Activated CD8-positive, alpha-beta memory T cell treated with anti-CD3 and anti-CD28 coated beads, Interleukin-2, amount 50 U/mL, for 1 hour (primary cell): ENCODE measurements at regions not wholly inside any gene's neighbourhood (a gene's known extent, or its start where the extent isn't known, plus 50 kb on each side); places are given as distances from the start of the nearest gene placed in this dataset.
"Not testable (repeated sequence)": the region's sequence is repeated elsewhere in the genome, so short reads cannot be mapped to it uniquely, and the experiment has no call there.

Experiments used
- DNase-seq: peaks from one replicate; pipeline ENCODE4 v3.0.0-alpha.2; 2020; ENCODE audit errors: extremely low read depth

DNA sequence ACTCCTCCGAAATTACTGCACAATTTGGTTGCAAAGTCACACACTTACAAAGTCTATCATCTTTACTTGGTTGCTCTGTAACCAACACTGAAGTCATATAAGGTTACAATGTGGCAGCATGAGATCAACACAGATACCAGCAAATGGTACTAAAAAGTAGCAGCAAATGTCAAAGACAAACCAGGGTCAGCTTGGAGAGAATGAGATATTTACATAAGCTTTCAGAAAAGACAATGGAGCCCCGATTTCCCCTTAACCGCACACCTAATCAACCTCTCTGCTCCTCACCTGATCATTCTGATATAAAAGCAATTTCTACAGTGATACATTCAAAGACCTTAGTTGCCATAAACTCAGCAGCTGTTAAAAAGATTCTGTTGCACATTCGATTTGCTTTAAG lies 76.4 kb upstream of the FOXN3 start:
- DNase-seq, result no peak

DNA sequence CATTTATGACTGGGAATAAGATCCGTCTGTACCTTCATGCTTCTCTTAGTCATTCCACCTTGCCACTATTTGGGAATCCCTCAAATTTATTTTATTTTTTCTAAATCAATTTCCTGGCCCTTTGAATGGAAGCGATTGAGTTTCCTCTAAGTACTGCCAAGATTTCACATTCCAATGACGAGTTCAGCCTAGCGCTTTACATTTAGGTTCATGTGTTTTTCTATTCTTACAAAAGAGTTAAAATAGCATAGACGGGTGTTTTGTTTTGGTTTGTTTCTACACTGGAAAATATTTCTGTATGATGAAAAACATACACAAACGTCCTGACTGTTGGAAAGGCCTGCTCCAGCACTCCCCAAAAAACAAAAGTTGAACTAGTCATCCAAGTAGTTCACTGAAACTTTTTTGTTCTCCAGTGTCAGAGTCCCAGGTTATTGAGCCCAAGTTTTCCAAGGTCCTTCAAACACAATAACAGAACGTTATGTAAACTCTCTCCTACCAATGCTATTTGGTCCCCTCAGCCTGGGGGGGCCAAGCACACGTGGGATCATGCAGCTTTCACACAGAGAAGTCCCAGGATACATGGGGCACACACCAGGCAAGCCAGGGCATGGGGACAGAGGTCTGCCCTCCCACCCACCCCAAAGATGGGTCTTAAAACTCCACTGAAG lies 74.8 kb upstream of the FOXN3 start:
- no peak for DNase-seq

GRCh38 chr14:89490466-89490865 lies 73.4 kb upstream of the FOXN3 start:
- DNase-seq, result no peak

GRCh38 chr14:89489761-89490437 lies 72.9 kb upstream of the FOXN3 start:
- DNase-seq, result no peak

DNA sequence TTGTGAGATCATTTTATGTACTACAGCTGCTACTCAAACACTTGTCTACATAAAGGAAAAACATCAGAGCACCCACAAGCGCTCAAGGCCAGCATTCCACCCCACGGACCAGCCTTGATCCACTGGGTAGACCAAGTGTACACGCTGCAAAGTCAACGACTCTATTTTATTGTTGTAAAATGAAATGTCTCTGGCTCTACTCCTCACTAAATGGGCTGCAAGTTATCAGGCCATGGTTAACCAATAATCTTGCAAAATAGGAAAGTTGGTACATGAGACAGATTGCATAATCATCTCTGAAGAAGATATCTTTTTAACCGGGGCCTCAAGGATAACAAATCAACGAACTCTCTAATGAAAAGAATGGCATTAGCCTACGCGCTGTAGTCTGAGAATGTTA lies 69.9 kb upstream of the FOXN3 start:
- no peak for DNase-seq

GRCh38 chr14:89486505-89486904 lies 69.5 kb upstream of the FOXN3 start:
- no peak for DNase-seq

DNA sequence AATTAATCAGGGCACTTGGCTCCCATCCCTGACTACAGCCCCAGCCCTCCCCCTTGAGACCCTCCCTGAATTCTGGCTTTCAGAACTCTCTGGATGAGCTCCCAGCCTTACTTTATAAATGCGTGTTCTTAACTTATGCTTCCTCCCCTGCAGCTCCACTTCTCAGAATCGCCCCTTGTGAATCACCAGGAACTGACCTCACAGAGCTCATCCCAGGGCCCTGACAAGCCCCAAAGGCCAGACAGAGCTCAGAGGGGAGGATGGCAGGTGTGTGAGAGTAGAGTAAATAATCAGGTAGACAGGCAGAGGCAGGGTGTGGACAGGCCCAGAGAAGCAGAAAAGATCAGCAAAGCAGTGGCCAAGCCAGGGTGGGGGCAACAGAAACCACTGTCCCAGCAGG lies 68.2 kb upstream of the FOXN3 start:
- no peak for DNase-seq

DNA sequence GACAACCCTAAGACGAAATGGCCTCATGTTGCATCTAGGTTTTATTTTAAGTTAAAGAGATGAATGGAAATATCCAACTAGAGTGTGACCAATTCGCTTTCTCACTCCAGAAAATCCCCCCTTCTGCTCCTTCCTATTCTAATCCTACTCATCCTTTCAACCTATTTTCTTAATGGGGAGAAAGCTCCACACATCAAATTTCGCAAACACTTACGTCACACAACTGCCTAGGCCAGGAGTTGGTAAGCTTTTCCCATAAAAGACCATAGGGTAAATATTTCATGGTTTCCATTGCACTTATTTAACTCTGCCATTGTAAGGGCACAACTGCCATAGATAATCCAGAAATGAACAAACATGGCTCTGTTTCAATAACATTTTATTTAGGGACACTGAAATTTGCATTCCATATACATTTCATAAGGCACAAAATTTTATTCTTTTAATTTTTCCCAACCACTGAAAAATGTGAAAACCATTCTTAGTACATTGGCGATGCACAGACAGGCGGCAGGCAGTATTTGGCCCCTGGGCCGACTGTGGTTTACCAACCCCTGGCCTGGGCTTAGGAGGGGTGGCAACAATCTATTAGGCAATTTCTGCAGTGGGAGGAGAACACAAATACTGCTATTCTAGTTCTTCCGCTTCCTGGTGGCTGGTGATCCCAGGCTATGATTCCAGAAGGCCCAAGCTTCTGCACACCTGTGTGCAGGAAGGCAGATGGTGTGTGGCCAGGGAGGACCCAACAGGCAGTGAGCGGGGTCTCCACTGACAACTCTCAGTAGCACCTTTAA lies 67.2 kb upstream of the FOXN3 start:
- no peak for DNase-seq

GRCh38 chr14:89481196-89481595 lies 64.2 kb upstream of the FOXN3 start:
- no peak for DNase-seq

DNA sequence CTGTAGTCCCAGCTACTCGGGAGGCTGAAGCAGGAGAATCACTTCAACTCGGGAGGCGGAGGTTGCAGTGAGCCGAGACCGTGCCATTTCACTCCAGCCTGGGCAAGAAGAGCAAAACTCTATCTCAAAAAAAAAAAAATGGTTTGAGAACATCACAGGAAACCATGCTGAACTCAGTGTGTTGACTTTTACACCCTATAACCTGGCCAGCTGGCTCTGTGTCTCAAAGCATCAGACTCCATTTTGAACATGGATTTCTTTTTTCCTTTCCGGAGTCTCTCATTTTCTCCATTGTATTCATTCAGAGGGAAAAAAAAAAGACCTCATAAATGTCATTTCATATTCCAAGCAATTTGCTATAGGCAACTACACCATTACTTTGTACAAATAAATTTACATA lies 63.2 kb upstream of the FOXN3 start:
- no peak for DNase-seq

DNA sequence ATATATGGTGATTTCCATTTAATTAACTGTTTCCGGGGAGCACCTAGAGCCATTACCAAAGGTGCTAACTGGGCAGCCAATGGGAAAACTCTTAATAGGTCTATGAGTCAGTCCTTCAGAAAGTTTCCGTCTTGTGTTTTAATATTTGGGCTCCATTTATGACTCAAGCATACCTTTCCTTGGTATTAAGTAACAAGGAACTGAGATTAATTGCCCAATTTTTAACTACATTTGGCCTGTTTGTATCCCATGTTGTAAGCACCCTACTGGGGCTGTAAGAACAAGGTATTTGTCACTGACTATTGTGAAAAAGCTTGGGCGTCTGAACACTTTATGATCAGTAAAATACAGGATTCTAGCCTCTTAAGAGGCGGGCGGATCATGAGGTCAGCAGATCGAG lies 62.8 kb upstream of the FOXN3 start:
- no peak for DNase-seq

- no peak for DNase-seq
Observed at GRCh38 chr14:89477391-89477790, 60.4 kb upstream of the FOXN3 start.

DNA sequence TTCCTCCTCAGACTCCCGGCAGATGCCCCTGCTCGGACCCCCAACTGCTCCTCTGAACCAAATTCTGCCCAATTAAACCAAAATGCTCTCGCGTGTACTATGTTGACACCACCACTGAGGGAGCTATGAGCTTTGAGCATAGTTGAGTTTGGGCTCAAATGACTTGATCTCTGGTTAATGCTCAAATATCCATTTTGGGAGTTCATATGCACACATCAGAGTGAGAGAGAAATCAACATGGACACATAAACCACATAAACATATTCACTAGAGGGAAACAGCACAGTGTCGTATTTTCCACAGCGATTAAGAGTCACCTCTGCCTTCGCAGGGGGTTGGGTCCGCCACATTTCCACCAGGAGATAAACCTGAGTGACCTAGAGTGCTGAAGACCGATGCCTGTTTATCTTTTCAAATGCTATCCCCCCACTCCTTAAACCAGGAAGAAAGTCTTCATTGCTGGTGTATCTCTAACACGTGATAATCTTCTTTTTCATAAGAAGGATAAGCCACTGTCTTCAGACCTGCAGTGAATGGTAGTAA lies 59.4 kb upstream of the FOXN3 start:
- no peak for DNase-seq

DNA sequence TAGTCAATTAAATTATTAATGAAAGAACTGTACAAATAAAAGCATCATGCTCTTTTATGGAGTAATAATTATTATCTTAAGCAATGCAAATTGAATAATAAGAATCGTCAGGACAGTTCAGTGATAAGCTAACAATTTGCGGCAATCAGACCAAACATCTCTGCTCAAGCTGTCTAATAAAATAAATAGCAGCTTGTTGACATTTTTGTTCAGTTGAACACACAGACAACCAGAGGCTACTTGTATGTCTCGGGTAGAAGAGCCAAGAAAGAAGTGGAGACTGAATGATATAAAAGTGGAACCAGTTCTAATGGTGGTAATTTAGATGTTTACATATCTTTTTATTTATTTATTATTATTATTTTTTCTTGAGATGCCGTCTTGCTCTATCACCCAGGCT lies 57.4 kb upstream of the FOXN3 start:
- no peak for DNase-seq

DNA sequence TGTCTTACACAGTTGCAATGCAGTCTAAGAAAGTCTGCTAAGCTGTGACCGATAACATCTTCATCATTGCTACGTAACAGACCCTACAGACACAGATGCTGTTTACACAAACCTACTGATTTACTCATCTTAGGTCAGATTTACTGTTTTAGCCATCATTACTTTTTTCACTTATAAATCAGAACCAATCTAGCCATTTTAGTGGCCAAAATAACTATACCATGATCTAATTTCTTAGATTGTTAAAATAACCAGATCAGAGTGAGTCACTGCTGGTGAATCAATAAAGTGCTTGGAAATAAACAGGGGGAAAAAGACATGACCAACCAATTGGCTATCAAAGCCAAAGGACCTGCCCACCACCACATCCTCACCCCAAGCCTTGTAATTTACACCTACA lies 57.0 kb upstream of the FOXN3 start:
- DNase-seq, result no peak

DNA sequence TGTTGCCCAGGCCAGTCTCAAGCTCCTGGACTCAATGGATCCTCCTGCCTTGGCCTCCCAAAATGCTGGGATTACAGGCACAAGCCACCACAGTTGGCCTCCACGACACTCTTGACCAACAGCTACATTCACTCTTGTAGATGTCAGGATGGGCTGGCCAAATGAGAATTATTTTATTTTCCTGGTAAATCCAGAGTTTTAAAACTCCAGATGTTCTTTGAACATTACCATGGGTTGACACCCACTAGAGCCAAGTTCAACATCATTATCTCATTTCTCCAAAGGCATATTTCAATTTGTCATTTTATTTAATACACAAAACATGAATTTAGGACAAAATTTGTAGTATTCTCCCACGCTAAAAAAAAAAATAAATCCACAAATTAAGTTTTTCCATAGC lies 56.5 kb upstream of the FOXN3 start:
- no peak for DNase-seq

DNA sequence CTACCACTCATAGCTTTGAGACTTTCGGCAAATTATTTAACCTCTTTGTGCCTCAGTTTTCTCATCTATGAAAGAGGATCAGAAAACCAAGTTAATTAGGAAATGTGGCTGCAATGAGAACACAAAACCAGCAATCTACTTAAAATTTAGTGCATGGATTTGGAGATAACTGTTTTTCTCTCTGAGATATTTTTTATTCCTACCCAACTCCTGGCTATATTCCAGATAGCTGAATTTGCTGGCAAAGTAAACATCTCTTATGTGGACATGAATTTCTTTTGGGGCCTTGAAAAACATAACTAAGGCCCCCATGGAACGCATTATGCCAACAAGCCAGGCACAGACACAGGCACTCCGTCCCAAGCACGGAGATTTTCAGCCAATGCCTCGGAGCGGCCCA lies 53.4 kb upstream of the FOXN3 start:
- no peak for DNase-seq

GRCh38 chr14:89469210-89470198 lies 52.5 kb upstream of the FOXN3 start:
- DNase-seq, result no peak

DNA sequence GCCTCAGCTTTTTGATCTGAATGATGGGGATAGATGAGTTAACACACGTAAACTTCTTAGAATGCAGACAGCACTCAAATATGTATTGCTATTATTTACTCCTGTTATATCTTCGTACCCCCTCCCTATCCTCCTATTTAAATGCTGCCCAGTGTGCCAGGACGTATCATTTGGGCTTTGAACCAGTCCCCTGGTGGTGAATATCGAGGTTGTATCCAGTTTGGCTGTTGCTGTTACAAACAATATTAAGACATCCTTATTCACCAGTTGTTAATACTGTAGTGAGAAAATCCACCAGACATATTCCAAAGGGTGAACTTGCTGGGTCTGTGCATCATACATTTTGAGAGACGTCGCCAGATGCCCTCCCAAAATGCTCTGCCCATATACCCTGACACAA lies 51.5 kb upstream of the FOXN3 start:
- DNase-seq, result no peak

- not testable (repeated sequence) for DNase-seq
Observed at GRCh38 chr14:89468030-89468429, 51.0 kb upstream of the FOXN3 start.

- no peak for DNase-seq
Observed at GRCh38 chr14:89466944-89467343, 49.9 kb upstream of the FOXN3 start.
